ENCODE measurements at regions not wholly inside any gene's neighbourhood (a gene's known extent, or its start where the extent isn't known, plus 50 kb on each side); places are given as distances from the start of the nearest gene placed in this dataset.

- TF ChIP-seq EP300 (IDR thresholded peaks at IDR 0.05) = no peak
- no peak for TF ChIP-seq CTCF (IDR thresholded peaks at IDR 0.05)
Observed at GRCh38 chr3:80445641-80446040, 677.8 kb upstream of the ROBO1 start.

Measured in ovary (tissue), 3 donors.